AG09309 (cell line): ENCODE measurements at regions not wholly inside any gene's neighbourhood (a gene's known extent, or its start where the extent isn't known, plus 50 kb on each side); places are given as distances from the start of the nearest gene placed in this dataset.
"Not testable (repeated sequence)": the region's sequence is repeated elsewhere in the genome, so short reads cannot be mapped to it uniquely, and the experiment has no call there.

Experiments
- DNase-seq: peaks from one replicate; pipeline ENCODE4 v3.0.0-alpha.2; 2010; ENCODE audit warnings: low read depth
- H3K4me3 ChIP-seq: 2 replicates; pipeline ENCODE4 v1.5.1; 2011; ENCODE audit warnings: mild to moderate bottlenecking, low read depth, low read length, moderate library complexity; ENCODE audit not compliant: control insufficient read depth
- TF ChIP-seq, protein P1 (sequence below): IDR thresholded peaks from 2 replicates; pipeline ENCODE4 v1.5.1; 2011; ENCODE audit warnings: mild to moderate bottlenecking, low read depth, low read length, inconsistent platforms; ENCODE audit not compliant: insufficient read depth, control insufficient read depth; ENCODE audit errors: missing control alignments

DNA sequence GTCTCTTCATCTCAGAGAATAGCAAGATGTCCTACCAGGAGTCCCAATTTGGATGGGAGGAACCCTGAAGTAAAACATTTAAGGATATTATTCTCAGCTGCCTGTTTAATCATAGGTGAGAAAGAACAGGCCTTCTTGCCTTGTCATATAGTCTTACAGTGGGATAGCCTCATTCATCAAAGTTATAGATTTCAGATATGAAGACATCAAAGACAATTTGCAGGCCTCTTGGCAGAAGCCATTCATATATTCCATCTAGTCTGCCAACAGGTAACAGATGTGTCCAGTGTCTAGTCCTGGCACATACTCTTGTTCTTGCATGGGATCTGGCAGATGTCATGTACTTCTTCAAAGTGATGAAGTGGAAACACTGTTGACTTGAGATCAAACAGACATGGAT, 601.3 kb upstream of the GHITM start:
- no peak overlapping the region for H3K4me3 ChIP-seq
- no peak for DNase-seq
- TF ChIP-seq, protein P1, sequence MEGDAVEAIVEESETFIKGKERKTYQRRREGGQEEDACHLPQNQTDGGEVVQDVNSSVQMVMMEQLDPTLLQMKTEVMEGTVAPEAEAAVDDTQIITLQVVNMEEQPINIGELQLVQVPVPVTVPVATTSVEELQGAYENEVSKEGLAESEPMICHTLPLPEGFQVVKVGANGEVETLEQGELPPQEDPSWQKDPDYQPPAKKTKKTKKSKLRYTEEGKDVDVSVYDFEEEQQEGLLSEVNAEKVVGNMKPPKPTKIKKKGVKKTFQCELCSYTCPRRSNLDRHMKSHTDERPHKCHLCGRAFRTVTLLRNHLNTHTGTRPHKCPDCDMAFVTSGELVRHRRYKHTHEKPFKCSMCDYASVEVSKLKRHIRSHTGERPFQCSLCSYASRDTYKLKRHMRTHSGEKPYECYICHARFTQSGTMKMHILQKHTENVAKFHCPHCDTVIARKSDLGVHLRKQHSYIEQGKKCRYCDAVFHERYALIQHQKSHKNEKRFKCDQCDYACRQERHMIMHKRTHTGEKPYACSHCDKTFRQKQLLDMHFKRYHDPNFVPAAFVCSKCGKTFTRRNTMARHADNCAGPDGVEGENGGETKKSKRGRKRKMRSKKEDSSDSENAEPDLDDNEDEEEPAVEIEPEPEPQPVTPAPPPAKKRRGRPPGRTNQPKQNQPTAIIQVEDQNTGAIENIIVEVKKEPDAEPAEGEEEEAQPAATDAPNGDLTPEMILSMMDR, result no peak

DNA sequence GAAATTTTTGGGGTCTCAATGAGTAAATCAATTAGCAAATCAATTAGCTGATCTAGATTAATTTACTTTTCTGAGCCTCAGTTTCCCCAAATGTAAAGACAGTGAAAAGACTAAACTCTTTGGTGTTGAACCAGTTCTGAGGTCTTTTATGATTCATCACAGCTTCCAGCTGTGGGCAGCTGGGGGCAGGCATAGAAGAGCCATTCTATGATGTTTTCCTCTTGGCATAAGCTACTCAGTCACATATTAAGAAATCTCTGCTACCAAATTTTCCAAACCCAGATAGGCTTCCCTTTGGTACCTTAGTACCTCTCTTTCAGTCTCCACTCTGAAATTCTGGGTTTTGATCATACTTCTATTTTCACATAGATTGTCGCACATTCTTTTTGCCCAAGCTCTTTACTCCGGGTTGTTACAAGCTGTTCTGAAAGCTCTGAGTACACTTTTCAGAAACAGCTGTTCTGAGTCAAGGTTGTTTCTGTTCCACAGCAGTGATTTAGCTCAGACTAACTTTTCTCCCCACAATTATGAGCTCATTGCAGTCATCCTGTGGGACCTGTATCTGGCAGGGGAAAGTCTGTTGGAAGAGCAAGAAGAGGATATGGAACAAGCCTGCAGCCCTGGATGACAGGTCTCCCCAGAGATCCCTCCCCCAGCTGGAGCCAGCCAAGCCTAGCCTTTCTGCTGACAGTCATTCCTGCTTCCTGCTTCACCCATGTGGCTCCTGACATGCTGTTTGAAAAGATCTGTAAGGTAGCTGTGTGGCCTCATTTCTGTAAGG, 599.6 kb upstream of the GHITM start:
- peak; percentile 23 for DNase-seq
- TF ChIP-seq, protein P1, result no peak
- no peak overlapping the region for H3K4me3 ChIP-seq

DNA sequence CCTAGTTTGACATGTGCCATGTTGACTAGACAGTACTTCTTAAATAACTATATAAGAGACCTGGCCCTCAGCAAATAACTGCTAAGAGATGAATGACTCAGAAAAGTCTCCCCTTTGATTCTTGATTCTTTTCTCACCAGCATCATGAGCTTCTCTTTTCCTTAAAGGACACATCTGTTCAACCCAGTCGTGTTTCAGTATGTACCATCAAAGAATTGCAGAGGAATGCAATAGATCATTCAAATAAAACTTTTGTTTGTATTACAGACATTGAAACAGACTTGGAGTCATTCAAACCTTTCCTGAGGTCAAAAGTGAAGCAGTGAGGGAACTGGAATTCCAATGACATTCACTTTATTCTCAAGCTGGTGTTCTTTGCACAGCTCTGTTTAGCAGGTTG, 598.3 kb upstream of the GHITM start:
- TF ChIP-seq, protein P1, result no peak
- H3K4me3 ChIP-seq, result no peak overlapping the region
- DNase-seq, result no peak

DNA sequence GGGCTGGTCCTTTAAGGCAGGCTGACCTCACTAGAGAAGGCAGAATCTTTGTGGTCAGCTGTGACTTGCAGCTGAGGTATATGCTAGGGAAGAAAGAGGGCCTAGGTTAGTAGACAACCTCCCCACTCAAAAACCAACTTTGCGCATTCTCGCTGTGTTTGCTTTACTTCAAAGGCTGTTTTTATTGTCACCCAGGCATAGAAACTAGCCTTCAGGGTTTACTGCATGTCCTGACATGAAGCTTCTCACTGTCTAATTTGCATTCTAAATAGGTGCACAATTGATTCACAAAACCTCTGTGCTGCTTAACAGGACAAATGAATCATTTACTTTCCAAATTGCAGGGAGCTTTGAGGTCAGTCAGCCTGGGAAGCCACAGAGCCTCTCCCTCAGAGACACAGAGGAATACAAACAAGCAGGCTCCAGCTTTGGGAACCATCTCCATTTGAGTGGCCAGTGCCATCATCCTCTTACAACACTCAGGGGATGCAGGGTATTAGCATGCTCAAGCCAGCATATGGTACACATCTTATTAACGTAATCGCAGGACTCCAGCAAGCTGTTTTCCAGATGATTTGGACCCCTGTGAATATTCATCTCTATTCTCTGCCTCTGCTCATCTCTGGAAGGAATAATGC, 596.4 kb upstream of the GHITM start:
- TF ChIP-seq, protein P1, result no peak
- DNase-seq, result peak; percentile 14
- H3K4me3 ChIP-seq, result no peak overlapping the region

DNA sequence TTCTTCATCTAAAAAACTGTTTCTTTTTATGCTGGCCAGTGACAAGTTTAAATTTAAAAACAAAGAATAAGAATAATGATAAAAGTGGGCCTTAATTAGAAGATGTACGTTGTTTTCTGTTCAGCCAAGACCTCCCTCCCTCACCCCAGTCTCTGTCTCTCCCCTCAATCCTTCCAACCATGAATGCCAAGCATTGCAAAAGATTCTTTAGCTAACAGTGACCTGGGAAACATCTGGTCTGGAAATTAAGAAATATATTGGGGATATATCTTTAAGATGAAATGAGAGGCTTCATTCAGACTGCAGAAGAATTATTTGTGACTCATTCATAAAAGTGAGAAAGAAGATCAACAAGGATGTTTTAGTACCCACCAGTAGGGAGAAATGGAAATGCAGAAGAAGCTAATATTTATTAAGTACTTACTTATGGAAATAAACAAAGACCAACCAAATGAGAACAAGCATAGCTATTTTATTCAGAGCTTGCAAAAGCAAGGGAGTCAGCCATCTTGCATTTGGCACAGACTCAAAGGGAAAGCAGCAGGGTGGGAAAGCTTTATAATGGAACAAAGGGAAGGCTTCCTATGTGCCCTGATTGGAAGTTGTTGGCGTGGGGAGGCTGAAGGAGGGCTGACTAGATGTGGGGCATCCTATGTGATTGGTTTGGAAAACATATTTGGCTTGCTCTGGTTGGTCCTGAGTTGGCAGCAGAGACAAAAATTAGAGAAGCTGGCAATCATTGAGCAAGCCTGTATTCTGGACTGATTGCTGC, 595.4 kb upstream of the GHITM start:
- no peak for DNase-seq
- TF ChIP-seq, protein P1, result no peak
- no peak overlapping the region for H3K4me3 ChIP-seq

DNA sequence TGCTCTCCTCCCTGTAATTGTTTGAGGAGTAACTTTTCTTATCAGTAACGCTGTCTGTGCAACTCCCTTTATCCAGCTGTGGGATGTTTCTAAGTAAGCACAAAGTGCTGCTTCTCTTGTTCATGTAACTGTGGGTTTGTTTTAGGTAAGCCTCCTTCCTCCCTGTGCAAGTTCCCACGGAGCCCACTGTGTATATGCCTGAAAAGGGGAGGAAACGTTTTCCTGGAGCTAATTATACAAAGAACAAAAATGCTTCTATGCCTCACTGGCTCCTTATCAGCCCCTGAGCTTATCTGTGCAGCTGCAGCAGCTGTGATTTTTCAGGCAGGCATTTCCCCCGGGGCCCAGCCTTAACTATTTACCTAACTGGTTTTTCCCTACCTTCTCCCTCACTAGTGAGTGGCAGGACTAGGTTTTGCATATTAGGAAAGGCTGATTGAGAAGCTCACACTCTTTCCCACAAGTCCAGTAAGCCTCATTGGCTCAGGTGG, 593.4 kb upstream of the GHITM start:
- TF ChIP-seq, protein P1, result no peak
- no peak for DNase-seq
- no peak overlapping the region for H3K4me3 ChIP-seq

DNA sequence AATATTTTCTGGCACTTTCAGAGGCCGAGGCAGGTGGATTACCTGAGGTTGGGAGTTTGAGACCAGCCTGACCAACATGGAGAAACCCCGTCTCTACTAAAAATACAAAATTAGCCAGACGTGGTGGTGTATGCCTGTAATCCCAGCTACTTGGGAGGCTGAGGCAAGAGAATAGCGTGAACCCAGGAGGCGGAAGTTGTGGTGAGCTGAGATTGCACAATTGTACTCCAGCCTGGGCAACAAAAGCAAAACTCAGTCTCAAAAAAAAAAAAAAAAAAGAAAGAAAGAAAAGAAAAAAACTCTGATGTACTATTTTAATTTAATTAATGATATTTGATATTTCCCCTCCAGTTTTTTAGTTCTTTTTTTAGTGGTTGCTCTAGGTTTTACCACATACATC, 588.1 kb upstream of the GHITM start:
- not testable (repeated sequence) for H3K4me3 ChIP-seq, DNase-seq
